ENCODE measurements at regions not wholly inside any gene's neighbourhood (a gene's known extent, or its start where the extent isn't known, plus 50 kb on each side); places are given as distances from the start of the nearest gene placed in this dataset.

- no peaks in the 10 kb centered on the region for H3K27me3 ChIP-seq (ENCODE audit: insufficient read depth)
- H3K27ac ChIP-seq (ENCODE audit: low read depth): no peak overlapping the region
- no peak for TF ChIP-seq NANOG (IDR thresholded peaks at IDR 0.05; ENCODE audit: borderline replicate concordance)
- TF ChIP-seq ETS1 (IDR thresholded peaks at IDR 0.05): no peak
- no peak for TF ChIP-seq EZH2 (IDR thresholded peaks at IDR 0.05; ENCODE audit: low read depth, unreplicated experiment)
- no peak for TF ChIP-seq STAT1 (IDR thresholded peaks at IDR 0.05; ENCODE audit: unreplicated experiment)
- no peaks in the 10 kb centered on the region for H4K20me1 ChIP-seq (replicated peaks; ENCODE audit: insufficient read depth)
- H3K4me1 ChIP-seq (ENCODE audit: insufficient read depth): no peaks in the 10 kb centered on the region
- Mint-ChIP-seq H3K9me3 (no peaks in the 10 kb centered on the region), H3K36me3 (ENCODE audit: low read depth) (no peaks in the 10 kb centered on the region), H3K27me3 (ENCODE audit: insufficient read depth, low read depth, poor library complexity) (peaks cover 6% of the 10 kb centered on the region), H3K4me1 (peaks cover 3% of the 10 kb centered on the region), H3K27ac (no peak overlapping the region), H3K4me3 (no peak overlapping the region)
- DNase-seq (ENCODE audit: low spot score) (peak; percentile 43), ATAC-seq (no peak; the same call in 2 of the 3 replicates)
- H3K79me2 ChIP-seq (replicated peaks; ENCODE audit: insufficient read depth): no peaks in the 10 kb centered on the region
- H3K4me3 ChIP-seq: no peak overlapping the region
- H3K4me2 ChIP-seq: no peak overlapping the region
- H3K9me2 ChIP-seq (ENCODE audit: insufficient read depth): no peaks in the 10 kb centered on the region
- H3F3A ChIP-seq (replicated peaks; ENCODE audit: low read depth): no peaks in the 10 kb centered on the region
- no peak overlapping the region for H2AFZ ChIP-seq
- no peaks in the 10 kb centered on the region for H3K36me3 ChIP-seq (ENCODE audit: insufficient read depth)
These were observed 206.0 kb downstream of the SPP2 start for GRCh38 chr2:234256516-234256915.

GRCh38 chr2:234254783-234255521 lies 204.4 kb downstream of the SPP2 start:
- no peaks in the 10 kb centered on the region for H3K36me3 ChIP-seq (ENCODE audit: insufficient read depth)
- no peaks in the 10 kb centered on the region for H3K36me3 Mint-ChIP-seq (ENCODE audit: low read depth)
- H3K4me3 Mint-ChIP-seq: no peak overlapping the region
- H3K27me3 Mint-ChIP-seq (ENCODE audit: insufficient read depth, low read depth, poor library complexity): peaks cover 6% of the 10 kb centered on the region
- H3K27ac ChIP-seq (ENCODE audit: low read depth): no peak overlapping the region
- no peaks in the 10 kb centered on the region for H3F3A ChIP-seq (replicated peaks; ENCODE audit: low read depth)
- no peak overlapping the region for H3K27ac Mint-ChIP-seq
- H3K9me3 Mint-ChIP-seq: no peaks in the 10 kb centered on the region
- H3K4me1 ChIP-seq (ENCODE audit: insufficient read depth): no peaks in the 10 kb centered on the region
- H3K4me1 Mint-ChIP-seq: peaks cover 3% of the 10 kb centered on the region; the same call in 2 of the 3 replicates
- no peak overlapping the region for H2AFZ ChIP-seq
- H4K20me1 ChIP-seq (replicated peaks; ENCODE audit: insufficient read depth): no peaks in the 10 kb centered on the region
- ATAC-seq (no peak), DNase-seq (ENCODE audit: low spot score) (no peak)
- H3K4me3 ChIP-seq: no peak overlapping the region
- H3K4me2 ChIP-seq: no peak overlapping the region
- TF ChIP-seq ZNF462 (CRISPR knock-in tag; IDR thresholded peaks at IDR 0.05) (no peak), EZH2phosphoT487 (IDR thresholded peaks at IDR 0.05; ENCODE audit: unreplicated experiment) (no peak), CTCF (conservative IDR thresholded peaks at IDR 0.05; ENCODE audit: low read depth in 2 of 2) (no peak)
- H3K79me2 ChIP-seq (replicated peaks; ENCODE audit: insufficient read depth): no peaks in the 10 kb centered on the region
- no peaks in the 10 kb centered on the region for H3K27me3 ChIP-seq (ENCODE audit: insufficient read depth)
- no peaks in the 10 kb centered on the region for H3K9me2 ChIP-seq (ENCODE audit: insufficient read depth)
